Prostate gland (tissue), 2 donors: ENCODE measurements at regions not wholly inside any gene's neighbourhood (a gene's known extent, or its start where the extent isn't known, plus 50 kb on each side); places are given as distances from the start of the nearest gene placed in this dataset.

Source experiments
- CTCF ChIP-seq, 4 experiments: fragments of 200-600 bp in 2 of 4; fragments of 450-650 bp in 2 of 4; sonication (generic) in 2 of 4; IDR thresholded peaks; 1 replicate in 3 of 4; 2 replicates in 1 of 4; pipeline ENCODE4 v1.5.1; 2016 to 2019; ENCODE audit warnings: antibody characterized with exemption in 4 of 4, mild to moderate bottlenecking in 2 of 4, moderate library complexity in 2 of 4
- POLR2A ChIP-seq: fragments of 450-650 bp; IDR thresholded peaks from one replicate; pipeline ENCODE4 v1.6.1; 2016; ENCODE audit warnings: antibody characterized with exemption, mild to moderate bottlenecking
- POLR2AphosphoS5 ChIP-seq: sonication (generic); formaldehyde crosslinking; IDR thresholded peaks from one replicate; pipeline ENCODE4 v1.6.1; 2017; ENCODE audit warnings: antibody characterized with exemption

DNA sequence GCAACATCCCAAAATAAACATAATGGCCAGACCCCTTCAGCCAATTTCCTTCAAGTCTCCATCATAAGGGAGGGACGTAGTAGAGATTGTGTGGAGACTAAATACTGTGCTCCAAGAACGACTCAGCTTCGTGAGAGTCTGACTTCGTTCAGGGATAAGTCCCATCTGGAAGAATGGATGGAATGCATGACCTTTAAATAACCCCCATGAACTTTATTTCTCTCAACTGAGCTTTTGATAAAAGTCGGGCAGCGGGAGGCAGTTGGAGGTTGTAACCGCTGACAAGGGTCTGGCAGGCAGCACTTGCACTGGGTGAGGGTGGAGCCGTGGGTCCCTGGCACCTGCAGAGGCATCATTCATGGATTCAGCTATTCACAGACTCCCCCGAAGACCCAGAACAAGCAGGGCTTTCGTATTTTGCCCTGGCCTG, 115.9 kb downstream of the ZFP36L2 start:
- no peak for TF ChIP-seq CTCF (IDR thresholded peaks at IDR 0.05)
- no peak for TF ChIP-seq POLR2A
- no peak for TF ChIP-seq POLR2AphosphoS5
